Chondrocyte (in vitro differentiated cells): ENCODE measurements at regions not wholly inside any gene's neighbourhood (a gene's known extent, or its start where the extent isn't known, plus 50 kb on each side); places are given as distances from the start of the nearest gene placed in this dataset.
"Not testable (repeated sequence)": the region's sequence is repeated elsewhere in the genome, so short reads cannot be mapped to it uniquely, and the experiment has no call there.

Source experiments
- DNase-seq: peaks from one replicate; pipeline ENCODE4 v3.0.0; 2021; ENCODE audit warnings: mixed read lengths, low spot score
- H3K27ac Mint-ChIP-seq: one replicate; pipeline ENCODE4 v1.8.0; 2021; ENCODE audit warnings: mild to moderate bottlenecking, moderate library complexity, mixed read lengths; ENCODE audit not compliant: unreplicated experiment
- H3K27me3 Mint-ChIP-seq: 2 replicates; pipeline ENCODE4 v1.8.0; 2021; ENCODE audit warnings: low read depth, mixed read lengths
- H3K36me3 Mint-ChIP-seq: 2 replicates; pipeline ENCODE4 v1.8.0; 2021; ENCODE audit warnings: low read depth, mixed read lengths
- H3K4me1 Mint-ChIP-seq: 2 replicates; pipeline ENCODE4 v1.8.0; 2021; ENCODE audit warnings: low read depth, mild to moderate bottlenecking, mixed read lengths
- H3K4me3 Mint-ChIP-seq: one replicate; pipeline ENCODE4 v1.8.0; 2021; ENCODE audit warnings: mild to moderate bottlenecking, moderate library complexity, mixed read lengths; ENCODE audit not compliant: unreplicated experiment
- H3K9me3 Mint-ChIP-seq: 2 replicates; pipeline ENCODE4 v1.8.0; 2021; ENCODE audit warnings: low read depth, mixed read lengths
- TF ChIP-seq, protein P1 (sequence below): fragments of 200-600 bp; sonication (generic); IDR thresholded peaks from 2 replicates; pipeline ENCODE4 v1.5.0; 2021; ENCODE audit warnings: antibody characterized with exemption, mild to moderate bottlenecking, moderate library complexity

- TF ChIP-seq, protein P1, sequence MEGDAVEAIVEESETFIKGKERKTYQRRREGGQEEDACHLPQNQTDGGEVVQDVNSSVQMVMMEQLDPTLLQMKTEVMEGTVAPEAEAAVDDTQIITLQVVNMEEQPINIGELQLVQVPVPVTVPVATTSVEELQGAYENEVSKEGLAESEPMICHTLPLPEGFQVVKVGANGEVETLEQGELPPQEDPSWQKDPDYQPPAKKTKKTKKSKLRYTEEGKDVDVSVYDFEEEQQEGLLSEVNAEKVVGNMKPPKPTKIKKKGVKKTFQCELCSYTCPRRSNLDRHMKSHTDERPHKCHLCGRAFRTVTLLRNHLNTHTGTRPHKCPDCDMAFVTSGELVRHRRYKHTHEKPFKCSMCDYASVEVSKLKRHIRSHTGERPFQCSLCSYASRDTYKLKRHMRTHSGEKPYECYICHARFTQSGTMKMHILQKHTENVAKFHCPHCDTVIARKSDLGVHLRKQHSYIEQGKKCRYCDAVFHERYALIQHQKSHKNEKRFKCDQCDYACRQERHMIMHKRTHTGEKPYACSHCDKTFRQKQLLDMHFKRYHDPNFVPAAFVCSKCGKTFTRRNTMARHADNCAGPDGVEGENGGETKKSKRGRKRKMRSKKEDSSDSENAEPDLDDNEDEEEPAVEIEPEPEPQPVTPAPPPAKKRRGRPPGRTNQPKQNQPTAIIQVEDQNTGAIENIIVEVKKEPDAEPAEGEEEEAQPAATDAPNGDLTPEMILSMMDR: no peak
- no peaks in the 10 kb centered on the region for H3K36me3 Mint-ChIP-seq
- H3K4me1 Mint-ChIP-seq: no peaks in the 10 kb centered on the region
- no peaks in the 10 kb centered on the region for H3K9me3 Mint-ChIP-seq
- H3K27ac Mint-ChIP-seq: no peak overlapping the region
- no peak overlapping the region for H3K4me3 Mint-ChIP-seq
- H3K27me3 Mint-ChIP-seq: peaks cover 3% of the 10 kb centered on the region
- DNase-seq: no peak
These were observed 142.9 kb upstream of the MON1B start for GRCh38 chr16:77048085-77048484.

DNA sequence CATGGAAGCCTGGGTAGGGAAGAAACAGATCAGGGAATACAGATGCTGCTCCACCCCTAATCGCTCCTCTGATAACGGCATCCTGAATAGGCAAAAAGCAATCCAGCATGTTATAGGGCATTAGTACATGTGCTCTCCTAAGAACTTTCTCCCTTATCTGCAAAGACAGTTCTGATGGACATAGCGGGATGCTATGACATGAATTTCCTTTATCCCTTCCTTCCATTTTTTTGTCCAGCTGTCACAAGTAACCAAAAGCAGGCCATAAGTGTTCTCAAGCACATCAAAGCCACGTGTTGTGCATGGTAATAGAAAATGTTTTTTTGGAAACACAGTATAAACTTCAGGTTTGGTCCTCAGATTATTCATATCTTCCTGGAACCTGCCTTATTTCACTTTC is 141.4 kb upstream of the MON1B start:
- Mint-ChIP-seq H3K36me3 (no peaks in the 10 kb centered on the region), H3K9me3 (no peaks in the 10 kb centered on the region), H3K4me1 (no peaks in the 10 kb centered on the region), H3K27ac (no peak overlapping the region), H3K4me3 (no peak overlapping the region), H3K27me3 (peaks cover 3% of the 10 kb centered on the region)
- DNase-seq: no peak
- TF ChIP-seq, protein P1: no peak

DNA sequence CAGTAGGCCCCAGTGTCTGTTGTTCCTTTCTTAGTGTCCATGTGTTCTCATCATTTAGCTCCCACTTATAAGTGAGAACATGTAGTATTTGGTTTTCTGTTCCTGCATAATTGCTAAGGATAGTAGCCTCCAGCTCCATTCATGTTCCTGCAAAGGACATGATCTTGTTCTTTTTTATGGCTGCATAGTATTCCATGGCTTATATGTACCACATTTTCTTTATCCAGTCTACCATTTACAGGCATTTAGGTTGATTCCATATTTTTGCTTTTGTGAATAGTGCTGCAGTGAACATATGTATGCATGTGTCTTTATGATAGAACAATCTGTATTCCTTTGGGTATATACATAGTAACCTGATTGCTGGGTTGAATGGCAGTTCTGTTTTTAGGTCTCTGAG is 134.4 kb upstream of the MON1B start:
- H3K27me3 Mint-ChIP-seq: not testable (repeated sequence)

GRCh38 chr16:77057161-77057774 is 133.7 kb upstream of the MON1B start:
- TF ChIP-seq, protein P1: no peak
- Mint-ChIP-seq H3K9me3 (peaks cover 4% of the 10 kb centered on the region), H3K27me3 (peaks cover 8% of the 10 kb centered on the region), H3K4me1 (no peaks in the 10 kb centered on the region), H3K4me3 (no peak overlapping the region), H3K27ac (no peak overlapping the region), H3K36me3 (no peaks in the 10 kb centered on the region)
- DNase-seq: no peak

More for the DNA sequence above, 134.4 kb upstream of the MON1B start:
- not testable (repeated sequence) for DNase-seq, H3K9me3 Mint-ChIP-seq, H3K4me3 Mint-ChIP-seq, H3K36me3 Mint-ChIP-seq, H3K4me1 Mint-ChIP-seq, H3K27ac Mint-ChIP-seq

GRCh38 chr16:77059446-77059845 is 131.5 kb upstream of the MON1B start:
- no peaks in the 10 kb centered on the region for H3K36me3 Mint-ChIP-seq
- no peak for DNase-seq
- H3K27me3 Mint-ChIP-seq: peaks cover 8% of the 10 kb centered on the region
- H3K4me1 Mint-ChIP-seq: no peaks in the 10 kb centered on the region
- no peak overlapping the region for H3K27ac Mint-ChIP-seq
- TF ChIP-seq, protein P1: no peak
- peaks cover 4% of the 10 kb centered on the region for H3K9me3 Mint-ChIP-seq
- H3K4me3 Mint-ChIP-seq: no peak overlapping the region

DNA sequence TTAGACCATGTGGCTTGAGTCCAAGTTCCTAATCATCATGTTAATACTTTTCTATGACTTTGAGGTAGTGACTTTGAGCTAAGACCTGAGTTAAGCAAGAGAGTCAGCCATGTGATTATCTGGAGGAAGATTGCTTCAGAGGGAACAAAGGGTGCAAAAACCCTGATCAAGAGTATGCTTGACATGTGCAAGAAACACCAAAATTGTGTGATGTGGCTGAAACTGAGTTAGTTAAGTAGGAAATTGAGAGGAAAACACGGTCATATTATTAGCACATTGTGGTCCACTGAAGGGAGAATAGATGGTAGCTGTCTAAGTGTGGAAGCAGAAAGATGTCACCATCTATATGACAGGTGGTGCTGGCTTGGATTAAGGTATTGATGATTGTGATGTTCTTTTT is 130.4 kb upstream of the MON1B start:
- Mint-ChIP-seq H3K4me3 (no peak overlapping the region), H3K36me3 (no peaks in the 10 kb centered on the region), H3K9me3 (peaks cover 4% of the 10 kb centered on the region), H3K27me3 (peaks cover 5% of the 10 kb centered on the region), H3K4me1 (no peaks in the 10 kb centered on the region), H3K27ac (no peak overlapping the region)
- DNase-seq: no peak
- TF ChIP-seq, protein P1: no peak
